IMR-90 (cell line): ENCODE measurements at regions not wholly inside any gene's neighbourhood (a gene's known extent, or its start where the extent isn't known, plus 50 kb on each side); places are given as distances from the start of the nearest gene placed in this dataset.

ENCODE experiments used
- ATAC-seq: fragments of 200-7000 bp; cut with Tn5 transposase; 2 replicates; pipeline ENCODE4 v1.9.1; 2020; ENCODE audit warnings: low read depth, mild to moderate bottlenecking, moderate library complexity
- BruUV-seq: library from RNA; stranded (reverse); fragments of 400-500 nt; replicated peaks from 2 replicates; lab custom pipeline; 2021; lab: Mats Ljungman, UMichigan
- CTCF ChIA-PET: fragments of 300-600 bp; formaldehyde crosslinking; extraction: SDS; loops from one replicate; lab custom pipeline; 2021; ENCODE audit warnings: antibody characterized with exemption; lab: Yijun Ruan, JAX
- POLR2A ChIA-PET: fragments of 300-600 bp; sonication (Branson Sonifier 250); formaldehyde crosslinking; loops from one replicate; lab custom pipeline; 2022; ENCODE audit warnings: antibody characterized with exemption; ENCODE audit not compliant: unreplicated experiment; lab: Charles Lee
- DNase-seq: peaks from one replicate; pipeline ENCODE4 v3.0.0; 2013
- H2AFZ ChIP-seq: replicated peaks from 2 replicates; pipeline ENCODE3; 2013; ENCODE audit warnings: low read length, mild to moderate bottlenecking; ENCODE audit not compliant: poor library complexity
- H2AK5ac ChIP-seq: 2 replicates; pipeline ENCODE4 v1.6.1; 2013; ENCODE audit warnings: low read depth, low read length, inconsistent platforms
- H2AK9ac ChIP-seq: replicated peaks from 2 replicates; pipeline ENCODE3; 2013; ENCODE audit warnings: mild to moderate bottlenecking, low read depth, low read length, moderate library complexity; ENCODE audit not compliant: poor library complexity
- H2BK120ac ChIP-seq: 2 replicates; pipeline ENCODE4 v1.6.1; 2013; ENCODE audit warnings: low read depth, low read length, inconsistent platforms
- H2BK15ac ChIP-seq: 3 replicates; pipeline ENCODE4 v1.6.1; 2013; ENCODE audit warnings: low read depth, low read length, inconsistent platforms
- H2BK20ac ChIP-seq: 2 replicates; pipeline ENCODE4 v1.6.1; 2013; ENCODE audit warnings: low read depth, mild to moderate bottlenecking, inconsistent platforms, low read length, moderate library complexity
- H2BK5ac ChIP-seq: 2 replicates; pipeline ENCODE4 v1.6.1; 2013; ENCODE audit warnings: mild to moderate bottlenecking, low read depth, low read length, inconsistent platforms; ENCODE audit not compliant: poor library complexity, severe bottlenecking
- H3K14ac ChIP-seq: replicated peaks from 2 replicates; pipeline ENCODE4 v1.6.1; 2013; ENCODE audit warnings: low read depth, low read length, inconsistent platforms
- H3K18ac ChIP-seq: 2 replicates; pipeline ENCODE4 v1.6.1; 2013; ENCODE audit warnings: low read depth, low read length, control low read depth
- H3K23ac ChIP-seq: 2 replicates; pipeline ENCODE4 v1.6.1; 2013; ENCODE audit warnings: low read depth, low read length, inconsistent platforms
- H3K27ac ChIP-seq: 2 replicates; pipeline ENCODE4 v1.5.1; 2013; ENCODE audit warnings: mild to moderate bottlenecking, control low read depth, low read length; ENCODE audit not compliant: insufficient read depth
- H3K27me3 ChIP-seq: 2 replicates; pipeline ENCODE4 v1.6.1; 2013; ENCODE audit warnings: low read length; ENCODE audit not compliant: control insufficient read depth, insufficient read depth
- H3K36me3 ChIP-seq: 2 replicates; pipeline ENCODE4 v1.6.1; 2013; ENCODE audit warnings: low read length, mixed read lengths; ENCODE audit not compliant: control insufficient read depth, insufficient read depth
- H3K4ac ChIP-seq: 2 replicates; pipeline ENCODE4 v1.6.1; 2013; ENCODE audit warnings: low read depth, low read length, inconsistent platforms
- H3K4me1 ChIP-seq: 2 replicates; pipeline ENCODE4 v1.6.1; 2013; ENCODE audit warnings: low read length, mixed read lengths; ENCODE audit not compliant: control insufficient read depth, insufficient read depth
- H3K4me2 ChIP-seq: 2 replicates; pipeline ENCODE4 v1.6.1; 2013; ENCODE audit warnings: low read depth, mild to moderate bottlenecking, control low read depth, low read length, moderate library complexity
- H3K4me3 ChIP-seq: 2 replicates; pipeline ENCODE4 v1.5.1; 2013; ENCODE audit warnings: low read depth, mild to moderate bottlenecking, control low read depth, low read length, moderate library complexity; ENCODE audit not compliant: insufficient read depth
- H3K56ac ChIP-seq: 2 replicates; pipeline ENCODE4 v1.6.1; 2013; ENCODE audit warnings: low read length, inconsistent platforms; ENCODE audit not compliant: insufficient read depth; ENCODE audit errors: extremely low read depth
- H3K79me1 ChIP-seq, 2 experiments: 2 replicates each; pipeline ENCODE4 v1.6.1; 2013; ENCODE audit warnings: low read length in 2 of 2, inconsistent platforms in 1 of 2, low read depth in 1 of 2
- H3K9ac ChIP-seq: 2 replicates; pipeline ENCODE4 v1.6.1; 2013; ENCODE audit warnings: low read depth, low read length, control low read depth
- H3K9me1 ChIP-seq: 2 replicates; pipeline ENCODE4 v1.6.1; 2013; ENCODE audit warnings: low read length, inconsistent platforms; ENCODE audit not compliant: insufficient read depth
- H3K9me3 ChIP-seq: 2 replicates; pipeline ENCODE4 v1.6.1; 2013; ENCODE audit warnings: low read length; ENCODE audit not compliant: control insufficient read depth, insufficient read depth
- H4K20me1 ChIP-seq: 2 replicates; pipeline ENCODE4 v1.6.1; 2013; ENCODE audit warnings: low read length, inconsistent platforms; ENCODE audit not compliant: insufficient read depth
- H4K5ac ChIP-seq: 2 replicates; pipeline ENCODE4 v1.6.1; 2013; ENCODE audit warnings: mild to moderate bottlenecking, low read depth, low read length, control low read depth
- H4K8ac ChIP-seq, 2 experiments: 2 replicates each; pipeline ENCODE4 v1.6.1; 2013; ENCODE audit warnings: low read depth in 2 of 2, low read length in 2 of 2, control low read depth in 1 of 2, inconsistent platforms in 1 of 2
- H4K91ac ChIP-seq: 2 replicates; pipeline ENCODE4 v1.6.1; 2013; ENCODE audit warnings: low read depth, low read length, inconsistent platforms; ENCODE audit not compliant: insufficient read depth
- BHLHE40 ChIP-seq: fragments of 150-350 bp; IDR thresholded peaks from 2 replicates; pipeline ENCODE4 v1.6.1; 2016; ENCODE audit warnings: mild to moderate bottlenecking, low read depth, low read length
- CEBPB ChIP-seq: IDR thresholded peaks from 2 replicates; pipeline ENCODE4 v1.6.1; 2012; ENCODE audit warnings: low read depth, low read length, improper control_type of control experiment
- CTCF ChIP-seq: conservative IDR thresholded peaks from 2 replicates; pipeline ENCODE4 v1.5.1; 2012; ENCODE audit warnings: mild to moderate bottlenecking, low read depth, low read length, improper control_type of control experiment
- FOS ChIP-seq: fragments of 150-350 bp; IDR thresholded peaks from 2 replicates; pipeline ENCODE4 v1.6.1; 2016; ENCODE audit warnings: low read depth, low read length
- MAFK ChIP-seq: IDR thresholded peaks from 2 replicates; pipeline ENCODE4 v1.6.1; 2012; ENCODE audit warnings: low read depth, low read length, improper control_type of control experiment
- MAZ ChIP-seq: IDR thresholded peaks from 2 replicates; pipeline ENCODE4 v1.6.1; 2012; ENCODE audit warnings: low read depth, mild to moderate bottlenecking, low read length, improper control_type of control experiment, moderate library complexity, borderline replicate concordance
- NFE2L2 ChIP-seq: fragments of 150-350 bp; IDR thresholded peaks from 2 replicates; pipeline ENCODE4 v1.6.1; 2016; ENCODE audit warnings: low read depth, mild to moderate bottlenecking, low read length
- RAD21 ChIP-seq: IDR thresholded peaks from 2 replicates; pipeline ENCODE4 v1.6.1; 2012; ENCODE audit warnings: low read length, improper control_type of control experiment
- RCOR1 ChIP-seq: IDR thresholded peaks from 2 replicates; pipeline ENCODE4 v1.6.1; 2012; ENCODE audit warnings: mild to moderate bottlenecking, low read length, improper control_type of control experiment; ENCODE audit not compliant: insufficient replicate concordance
- RFX5 ChIP-seq: IDR thresholded peaks from 2 replicates; pipeline ENCODE4 v1.8.0; 2012; ENCODE audit warnings: low read depth, mild to moderate bottlenecking, low read length, moderate library complexity
- SMC3 ChIP-seq: fragments of 150-350 bp; IDR thresholded peaks from 2 replicates; pipeline ENCODE4 v1.6.1; 2016; ENCODE audit warnings: low read depth, mild to moderate bottlenecking, antibody characterized with exemption, low read length, moderate library complexity
- USF2 ChIP-seq: fragments of 150-350 bp; IDR thresholded peaks from 2 replicates; pipeline ENCODE4 v1.6.1; 2017; ENCODE audit warnings: mild to moderate bottlenecking, antibody characterized with exemption, low read length, low read depth
- WGBS, 2 experiments: methylation state at CpG; one replicate each; pipeline versions ENCODE4 v1.1.5 to v1.1.7; 2013; ENCODE audit warnings: missing lambda C conversion rate in 2 of 2; ENCODE audit not compliant: insufficient read length in 1 of 2; ENCODE audit errors: extremely low coverage in 2 of 2; 5-methylcytosine and 5-hydroxymethylcytosine counted together
- dilution Hi-C: fragments of 300-500 bp; cut with HindIII; formaldehyde crosslinking; loops from one replicate; pipeline ENCODE4 v1.14.3; 2018; ENCODE audit warnings: low sequenced_read_pairs; ENCODE audit not compliant: unreplicated experiment
- in situ Hi-C: fragments of 300-500 bp; cut with MboI; formaldehyde crosslinking; loops from 3 replicates; pipeline ENCODE4 v1.14.3; 2019; ENCODE audit warnings: low sequenced_read_pairs, inconsistent platforms, mixed read lengths
- intact Hi-C: fragments of 100-400 bp; cut with micrococcal nuclease; formaldehyde crosslinking; loops from 2 replicates; pipeline ENCODE4 v1.10.0; 2022

- WGBS, 2 experiments: 50% methylated on average over 9 of the region's 14 CpGs; no CpG with 5 or more reads in 1 of the 2 experiments
Measured at GRCh38 chr19:34579281-34580054, 97.5 kb downstream of the SCGB2B2 start.

More at GRCh38 chr19:34579281-34580054, 97.5 kb downstream of the SCGB2B2 start:
- ChIA-PET POLR2A (no interaction called here), CTCF (no interaction called here)
- no peak for ATAC-seq
- Histone ChIP-seq H3K4me1 (no peaks in the 10 kb centered on the region), H3K4me3 (no peak overlapping the region), H3K4ac (no peak overlapping the region), H3K9me1 (no peaks in the 10 kb centered on the region), H4K5ac (no peak overlapping the region), H2BK120ac (no peak overlapping the region), H2AK5ac (no peak overlapping the region), H2BK15ac (no peak overlapping the region), H3K4me2 (no peak overlapping the region), H3K9me3 (peaks cover 2% of the 10 kb centered on the region; the same call in 1 of the 2 replicates), H3K36me3 (no peaks in the 10 kb centered on the region), H3K23ac (no peak overlapping the region), H3K9ac (no peak overlapping the region), H3K18ac (no peak overlapping the region), H2BK20ac (no peak overlapping the region), H3K56ac (no peak overlapping the region), H3K79me1 (no peaks in the 10 kb centered on the region), H2BK5ac (no peak overlapping the region), H4K91ac (no peak overlapping the region), H3K27me3 (no peaks in the 10 kb centered on the region), H4K20me1 (no peaks in the 10 kb centered on the region), H2AK9ac (no peak overlapping the region), H3K27ac (no peak overlapping the region), H2AFZ (no peak overlapping the region), H4K8ac (no peak overlapping the region), H3K14ac (no peak overlapping the region)
- DNase-seq: no peak
- dilution Hi-C loops (no loop called here), intact Hi-C loops (no loop called here), in situ Hi-C loops (no loop called here)
- TF ChIP-seq BHLHE40 (no peak), NFE2L2 (no peak), SMC3 (no peak), USF2 (no peak), RAD21 (no peak), MAFK (no peak), CEBPB (no peak), MAZ (no peak), CTCF (no peak), RCOR1 (no peak), RFX5 (no peak), FOS (no peak)
- BruUV-seq: no TSS peak
